Fibroblast of gingiva (primary cell): ENCODE measurements at regions not wholly inside any gene's neighbourhood (a gene's known extent, or its start where the extent isn't known, plus 50 kb on each side); places are given as distances from the start of the nearest gene placed in this dataset.

Experiments
- DNase-seq: peaks from one replicate; pipeline ENCODE4 v3.0.0-alpha.2; 2011; ENCODE audit warnings: low read depth

GRCh38 chr22:47854680-47855079 is 1092.2 kb downstream of the TBC1D22A start:
- DNase-seq, result no peak

GRCh38 chr22:47854251-47854650 is 1091.8 kb downstream of the TBC1D22A start:
- DNase-seq, result no peak

- no peak for DNase-seq
Measured at GRCh38 chr22:47853750-47854149, 1091.3 kb downstream of the TBC1D22A start.

GRCh38 chr22:47851586-47851985 is 1089.1 kb downstream of the TBC1D22A start:
- DNase-seq, result no peak

GRCh38 chr22:47850644-47851151 is 1088.2 kb downstream of the TBC1D22A start:
- no peak for DNase-seq

GRCh38 chr22:47849576-47849975 is 1087.1 kb downstream of the TBC1D22A start:
- no peak for DNase-seq

GRCh38 chr22:47848184-47848920 is 1085.9 kb downstream of the TBC1D22A start:
- DNase-seq, result no peak

- no peak for DNase-seq
Measured at GRCh38 chr22:47847131-47847890, 1084.9 kb downstream of the TBC1D22A start.

GRCh38 chr22:47846206-47846605 is 1083.8 kb downstream of the TBC1D22A start:
- DNase-seq, result no peak

GRCh38 chr22:47842119-47842518 is 1079.7 kb downstream of the TBC1D22A start:
- no peak for DNase-seq

GRCh38 chr22:47841156-47841555 is 1078.7 kb downstream of the TBC1D22A start:
- no peak for DNase-seq

- no peak for DNase-seq
Measured at GRCh38 chr22:47839595-47840227, 1077.3 kb downstream of the TBC1D22A start.

GRCh38 chr22:47837703-47838102 is 1075.3 kb downstream of the TBC1D22A start:
- DNase-seq, result no peak

- no peak for DNase-seq
Measured at GRCh38 chr22:47836957-47837356, 1074.5 kb downstream of the TBC1D22A start.

- peak; percentile 50 for DNase-seq
Measured at GRCh38 chr22:47835726-47836125, 1073.3 kb downstream of the TBC1D22A start.

- no peak for DNase-seq
Measured at GRCh38 chr22:47826016-47826415, 1063.6 kb downstream of the TBC1D22A start.

- DNase-seq, result no peak
Measured at GRCh38 chr22:47822422-47822821, 1060.0 kb downstream of the TBC1D22A start.

GRCh38 chr22:47818496-47818895 is 1056.0 kb downstream of the TBC1D22A start:
- DNase-seq, result no peak

- no peak for DNase-seq
Measured at GRCh38 chr22:47817380-47817779, 1054.9 kb downstream of the TBC1D22A start.

- no peak for DNase-seq
Measured at GRCh38 chr22:47816863-47817210, 1054.4 kb downstream of the TBC1D22A start.

- no peak for DNase-seq
Measured at GRCh38 chr22:47816121-47816862, 1053.8 kb downstream of the TBC1D22A start.

- DNase-seq, result no peak
Measured at GRCh38 chr22:47814474-47814873, 1052.0 kb downstream of the TBC1D22A start.
